Hepatocyte (in vitro differentiated cells): ENCODE measurements at regions not wholly inside any gene's neighbourhood (a gene's known extent, or its start where the extent isn't known, plus 50 kb on each side); places are given as distances from the start of the nearest gene placed in this dataset.

Experiments
- EZH2phosphoT487 ChIP-seq: fragments of 200-600 bp; sonication (generic); IDR thresholded peaks from one replicate; pipeline ENCODE4 v1.6.1; 2018; ENCODE audit warnings: antibody characterized with exemption, mild to moderate bottlenecking, low read depth, moderate library complexity; ENCODE audit not compliant: unreplicated experiment, severe bottlenecking
- TF ChIP-seq, protein P1 (sequence below): fragments of 200-600 bp; sonication (generic); IDR thresholded peaks from 2 replicates; pipeline ENCODE4 v1.5.1; 2016; ENCODE audit warnings: antibody characterized with exemption, mild to moderate bottlenecking; ENCODE audit not compliant: poor library complexity

DNA sequence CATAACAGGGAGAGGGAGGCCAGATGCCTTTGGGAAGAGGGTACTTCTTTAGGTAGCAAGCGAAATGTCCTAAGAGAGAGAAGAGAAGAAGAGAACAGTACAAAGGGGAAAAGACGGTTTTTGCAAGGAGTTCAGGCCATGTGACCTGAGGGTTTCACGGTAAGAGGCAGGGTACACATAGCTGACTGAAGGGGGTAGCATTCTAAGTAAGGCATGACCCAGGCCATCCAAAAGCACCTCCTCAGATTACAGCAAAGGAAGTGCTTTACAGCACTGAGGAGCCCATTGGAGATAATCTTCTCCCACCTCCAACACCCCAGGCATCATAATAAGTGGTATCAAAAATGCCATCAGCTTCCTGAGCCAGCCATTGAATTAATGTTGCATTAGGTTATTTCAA is 258.2 kb upstream of the NPY start:
- TF ChIP-seq, protein P1, sequence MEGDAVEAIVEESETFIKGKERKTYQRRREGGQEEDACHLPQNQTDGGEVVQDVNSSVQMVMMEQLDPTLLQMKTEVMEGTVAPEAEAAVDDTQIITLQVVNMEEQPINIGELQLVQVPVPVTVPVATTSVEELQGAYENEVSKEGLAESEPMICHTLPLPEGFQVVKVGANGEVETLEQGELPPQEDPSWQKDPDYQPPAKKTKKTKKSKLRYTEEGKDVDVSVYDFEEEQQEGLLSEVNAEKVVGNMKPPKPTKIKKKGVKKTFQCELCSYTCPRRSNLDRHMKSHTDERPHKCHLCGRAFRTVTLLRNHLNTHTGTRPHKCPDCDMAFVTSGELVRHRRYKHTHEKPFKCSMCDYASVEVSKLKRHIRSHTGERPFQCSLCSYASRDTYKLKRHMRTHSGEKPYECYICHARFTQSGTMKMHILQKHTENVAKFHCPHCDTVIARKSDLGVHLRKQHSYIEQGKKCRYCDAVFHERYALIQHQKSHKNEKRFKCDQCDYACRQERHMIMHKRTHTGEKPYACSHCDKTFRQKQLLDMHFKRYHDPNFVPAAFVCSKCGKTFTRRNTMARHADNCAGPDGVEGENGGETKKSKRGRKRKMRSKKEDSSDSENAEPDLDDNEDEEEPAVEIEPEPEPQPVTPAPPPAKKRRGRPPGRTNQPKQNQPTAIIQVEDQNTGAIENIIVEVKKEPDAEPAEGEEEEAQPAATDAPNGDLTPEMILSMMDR = no peak
- TF ChIP-seq EZH2phosphoT487 = no peak
